ENCODE measurements at regions not wholly inside any gene's neighbourhood (a gene's known extent, or its start where the extent isn't known, plus 50 kb on each side); places are given as distances from the start of the nearest gene placed in this dataset.

DNA sequence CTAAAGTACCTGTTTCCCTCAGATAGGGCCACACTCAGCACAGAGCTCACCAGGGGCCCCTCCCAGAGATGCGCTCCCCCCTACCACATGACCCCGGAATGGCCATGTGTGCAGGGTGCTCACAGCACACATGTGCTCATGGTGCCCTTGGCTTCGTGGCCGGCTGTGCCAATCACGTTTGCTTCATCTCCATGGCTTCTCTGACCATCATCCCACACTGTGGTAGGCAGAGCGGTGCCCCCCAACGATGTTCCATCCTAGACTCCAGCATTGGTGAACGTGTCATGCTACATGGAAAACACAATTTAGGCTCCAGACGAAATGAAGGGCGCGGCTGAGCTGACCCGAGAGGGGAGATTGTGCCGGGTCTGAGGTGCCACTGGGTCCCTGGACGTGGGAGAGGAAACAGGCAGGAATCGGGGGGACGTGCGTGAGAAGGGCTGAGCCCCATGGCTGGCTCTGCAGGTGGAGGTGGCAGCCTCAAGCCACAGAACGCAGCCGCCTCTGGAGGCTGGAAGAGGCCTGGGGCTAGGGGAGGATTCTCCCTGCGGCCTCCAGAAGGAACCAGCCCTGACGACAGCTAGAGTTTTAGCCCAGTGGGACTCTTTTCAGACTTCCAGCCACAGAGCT lies 126.5 kb downstream of the DLL1 start:
- Histone ChIP-seq H3K9me2 (replicated peaks; ENCODE audit: insufficient read depth, low read length) (no peaks in the 10 kb centered on the region), H3F3A (ENCODE audit: insufficient read depth) (no peaks in the 10 kb centered on the region), H4K20me1 (ENCODE audit: low read depth, low read length) (no peaks in the 10 kb centered on the region), H2AFZ (ENCODE audit: low read depth, low read length, severe bottlenecking) (no peak overlapping the region), H3K9ac (ENCODE audit: low read length) (no peak overlapping the region), H3K79me2 (ENCODE audit: insufficient read depth, low read length) (no peaks in the 10 kb centered on the region), H3K9me3 (ENCODE audit: insufficient read depth, low read length) (peaks cover 23% of the 10 kb centered on the region; the same call in 1 of the 2 replicates), H3K27me3 (ENCODE audit: low read length) (no peaks in the 10 kb centered on the region), H3K27ac (ENCODE audit: low read depth, low read length) (no peak overlapping the region), H3K36me3 (ENCODE audit: low read length) (no peaks in the 10 kb centered on the region), H3K4me2 (ENCODE audit: low read depth, low read length, poor library complexity, severe bottlenecking) (no peak overlapping the region), H3K4me3 (ENCODE audit: insufficient read depth, low read length, poor library complexity, severe bottlenecking) (no peak overlapping the region)
- TF ChIP-seq, protein P1, sequence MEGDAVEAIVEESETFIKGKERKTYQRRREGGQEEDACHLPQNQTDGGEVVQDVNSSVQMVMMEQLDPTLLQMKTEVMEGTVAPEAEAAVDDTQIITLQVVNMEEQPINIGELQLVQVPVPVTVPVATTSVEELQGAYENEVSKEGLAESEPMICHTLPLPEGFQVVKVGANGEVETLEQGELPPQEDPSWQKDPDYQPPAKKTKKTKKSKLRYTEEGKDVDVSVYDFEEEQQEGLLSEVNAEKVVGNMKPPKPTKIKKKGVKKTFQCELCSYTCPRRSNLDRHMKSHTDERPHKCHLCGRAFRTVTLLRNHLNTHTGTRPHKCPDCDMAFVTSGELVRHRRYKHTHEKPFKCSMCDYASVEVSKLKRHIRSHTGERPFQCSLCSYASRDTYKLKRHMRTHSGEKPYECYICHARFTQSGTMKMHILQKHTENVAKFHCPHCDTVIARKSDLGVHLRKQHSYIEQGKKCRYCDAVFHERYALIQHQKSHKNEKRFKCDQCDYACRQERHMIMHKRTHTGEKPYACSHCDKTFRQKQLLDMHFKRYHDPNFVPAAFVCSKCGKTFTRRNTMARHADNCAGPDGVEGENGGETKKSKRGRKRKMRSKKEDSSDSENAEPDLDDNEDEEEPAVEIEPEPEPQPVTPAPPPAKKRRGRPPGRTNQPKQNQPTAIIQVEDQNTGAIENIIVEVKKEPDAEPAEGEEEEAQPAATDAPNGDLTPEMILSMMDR (IDR thresholded peaks at IDR 0.05; ENCODE audit: insufficient read depth, low read length, poor library complexity, severe bottlenecking): no peak
- TF ChIP-seq EZH2phosphoT487 (conservative IDR thresholded peaks at IDR 0.05; ENCODE audit: low read length): no peak

DNA sequence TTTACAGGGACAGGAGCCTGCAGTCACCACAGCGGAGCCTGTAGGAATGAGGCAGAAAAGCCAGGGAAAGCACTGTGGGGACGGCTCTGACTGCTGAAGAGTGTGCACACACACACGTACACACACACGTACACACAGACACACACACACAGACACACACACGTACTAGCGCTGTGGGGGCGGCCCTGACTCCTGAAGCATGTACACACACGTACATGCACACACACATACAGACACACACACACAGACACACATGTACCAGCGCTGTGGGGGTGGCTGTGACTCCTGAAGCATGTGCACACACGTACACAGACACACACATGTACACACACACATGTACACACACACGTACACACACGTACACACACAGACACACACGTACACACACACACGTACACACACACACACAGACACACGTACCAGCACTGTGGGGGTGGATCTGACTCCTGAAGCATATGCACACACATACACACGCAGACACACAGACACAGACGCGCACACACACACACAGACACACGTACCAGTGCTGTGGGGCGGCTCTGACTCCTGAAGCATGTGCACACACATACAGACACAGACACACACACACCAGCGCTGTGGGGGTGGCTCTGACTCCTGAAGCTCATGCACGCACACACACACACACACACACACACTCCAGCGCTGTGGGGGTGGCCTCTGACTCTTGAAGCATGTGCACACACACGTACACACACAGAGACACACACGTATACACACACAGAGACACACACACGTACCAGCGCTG lies 127.3 kb downstream of the DLL1 start:
- no peak for TF ChIP-seq EZH2phosphoT487 (conservative IDR thresholded peaks at IDR 0.05; ENCODE audit: low read length)
- TF ChIP-seq, protein P1 (IDR thresholded peaks at IDR 0.05; ENCODE audit: insufficient read depth, low read length, poor library complexity, severe bottlenecking): no peak
- Histone ChIP-seq H3K4me2 (ENCODE audit: low read depth, low read length, poor library complexity, severe bottlenecking) (no peak overlapping the region), H3K4me3 (ENCODE audit: insufficient read depth, low read length, poor library complexity, severe bottlenecking) (no peak overlapping the region), H3K27ac (ENCODE audit: low read depth, low read length) (no peak overlapping the region), H3K9me3 (ENCODE audit: insufficient read depth, low read length) (peaks cover 15% of the 10 kb centered on the region; the same call in 1 of the 2 replicates), H3K9me2 (replicated peaks; ENCODE audit: insufficient read depth, low read length) (no peaks in the 10 kb centered on the region), H3K36me3 (ENCODE audit: low read length) (no peaks in the 10 kb centered on the region), H3K27me3 (ENCODE audit: low read length) (no peaks in the 10 kb centered on the region), H3F3A (ENCODE audit: insufficient read depth) (no peaks in the 10 kb centered on the region), H4K20me1 (ENCODE audit: low read depth, low read length) (no peaks in the 10 kb centered on the region), H3K9ac (ENCODE audit: low read length) (no peak overlapping the region), H2AFZ (ENCODE audit: low read depth, low read length, severe bottlenecking) (no peak overlapping the region), H3K79me2 (ENCODE audit: insufficient read depth, low read length) (no peaks in the 10 kb centered on the region)

DNA sequence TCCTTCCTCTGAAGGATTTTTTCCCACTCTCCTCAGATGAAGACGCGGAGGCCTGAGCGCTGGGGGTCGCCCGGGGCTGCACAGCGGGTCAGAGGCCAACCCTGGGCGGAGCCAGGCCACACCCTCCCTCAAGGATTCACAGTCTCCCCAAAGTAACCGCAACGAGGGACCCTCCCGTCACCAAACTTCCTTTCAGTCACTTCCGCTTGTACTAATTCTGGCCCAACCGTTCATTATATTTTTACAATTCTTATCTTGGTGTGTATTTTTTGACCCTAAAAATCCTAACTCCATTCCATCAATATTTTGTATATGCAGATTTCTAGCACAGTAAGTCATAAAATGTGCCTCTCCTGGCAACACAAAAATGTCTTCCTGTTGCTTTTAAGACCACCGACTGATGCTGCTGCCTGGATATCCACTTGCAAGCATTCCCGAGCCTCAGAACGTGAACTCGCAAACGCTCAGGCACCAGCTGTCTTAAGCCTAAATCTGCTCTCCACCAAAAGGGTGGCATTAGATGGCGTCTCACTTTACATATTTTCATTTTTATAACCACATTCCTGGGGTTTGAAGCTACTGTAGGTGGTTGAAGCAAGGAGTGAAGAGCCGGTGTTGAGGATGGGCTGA lies 128.0 kb downstream of the DLL1 start:
- Histone ChIP-seq H3K27ac (ENCODE audit: low read depth, low read length) (no peak overlapping the region), H3K9me3 (ENCODE audit: insufficient read depth, low read length) (peaks cover 8% of the 10 kb centered on the region; the same call in 1 of the 2 replicates), H3F3A (ENCODE audit: insufficient read depth) (no peaks in the 10 kb centered on the region), H4K20me1 (ENCODE audit: low read depth, low read length) (no peaks in the 10 kb centered on the region), H3K79me2 (ENCODE audit: insufficient read depth, low read length) (no peaks in the 10 kb centered on the region), H3K9ac (ENCODE audit: low read length) (no peak overlapping the region), H3K9me2 (replicated peaks; ENCODE audit: insufficient read depth, low read length) (no peaks in the 10 kb centered on the region), H3K36me3 (ENCODE audit: low read length) (no peaks in the 10 kb centered on the region), H2AFZ (ENCODE audit: low read depth, low read length, severe bottlenecking) (no peak overlapping the region), H3K27me3 (ENCODE audit: low read length) (no peaks in the 10 kb centered on the region), H3K4me2 (ENCODE audit: low read depth, low read length, poor library complexity, severe bottlenecking) (no peak overlapping the region), H3K4me3 (ENCODE audit: insufficient read depth, low read length, poor library complexity, severe bottlenecking) (no peak overlapping the region)
- no peak for TF ChIP-seq EZH2phosphoT487 (conservative IDR thresholded peaks at IDR 0.05; ENCODE audit: low read length)
- TF ChIP-seq, protein P1 (IDR thresholded peaks at IDR 0.05; ENCODE audit: insufficient read depth, low read length, poor library complexity, severe bottlenecking): no peak

Measured in SU-DHL-6 (cell line).